GM12878 (cell line): ENCODE measurements at regions not wholly inside any gene's neighbourhood (a gene's known extent, or its start where the extent isn't known, plus 50 kb on each side); places are given as distances from the start of the nearest gene placed in this dataset.

ENCODE experiments used
- ATAC-seq: fragments of 200-7000 bp; cut with Tn5 transposase; 3 replicates; pipeline ENCODE4 v1.9.1; 2020; ENCODE audit warnings: mild to moderate bottlenecking, moderate library complexity
- BruUV-seq: library from RNA; stranded (reverse); fragments of 400-500 nt; replicated peaks from 2 replicates; lab custom pipeline; 2021; lab: Mats Ljungman, UMichigan
- CTCF ChIA-PET: fragments of 300-600 bp; sonication (Branson Sonifier 250); formaldehyde crosslinking; extraction: SDS; loops from one replicate; lab custom pipeline; 2021; ENCODE audit warnings: inconsistent platforms; lab: Yijun Ruan, JAX
- POLR2A ChIA-PET: fragments of 350-600 bp; formaldehyde crosslinking; extraction: SDS; loops from one replicate; lab custom pipeline; 2021; ENCODE audit warnings: inconsistent platforms; lab: Charles Lee
- RAD21 ChIA-PET: fragments of 300-600 bp; sonication (Branson Sonifier 250); formaldehyde crosslinking; loops from one replicate; lab custom pipeline; 2023; ENCODE audit warnings: antibody characterized with exemption; ENCODE audit not compliant: unreplicated experiment; lab: Charles Lee
- SMC1A ChIA-PET: fragments of 300-600 bp; sonication (Branson Sonifier 250); formaldehyde crosslinking; loops from one replicate; lab custom pipeline; 2023; ENCODE audit not compliant: unreplicated experiment, uncharacterized antibody; lab: Charles Lee
- DNase-seq: peaks from one replicate; pipeline ENCODE4 v3.0.0-alpha.2; 2011; ENCODE audit warnings: low read depth, low spot score
- FAIRE-seq: peaks from 3 replicates; lab custom pipeline; 2011; peaks lifted over from hg19 to GRCh38; lab: Jason Lieb, UNC
- H2AFZ ChIP-seq: 2 replicates; pipeline ENCODE4 v1.6.0; 2011; ENCODE audit warnings: low read depth, low read length, control low read depth; ENCODE audit not compliant: control insufficient read depth
- H3K27ac ChIP-seq: 2 replicates; pipeline ENCODE4 v1.5.1; 2011; ENCODE audit warnings: control low read depth; ENCODE audit not compliant: control insufficient read depth, insufficient read depth
- H3K27me3 ChIP-seq, 2 experiments: replicated peaks in 1 of 2; 2 replicates each; pipeline versions ENCODE4 v1.6.0 to v1.6.1; 2011; ENCODE audit warnings: low read length in 1 of 2; ENCODE audit not compliant: control insufficient read depth in 2 of 2, insufficient read depth in 2 of 2
- H3K36me3 ChIP-seq, 2 experiments: 2 replicates each; pipeline ENCODE4 v1.5.1; 2011; ENCODE audit warnings: low read length in 1 of 2; ENCODE audit not compliant: control insufficient read depth in 2 of 2, insufficient read depth in 2 of 2
- H3K4me1 ChIP-seq: 2 replicates; pipeline ENCODE4 v1.6.1; 2011; ENCODE audit warnings: mild to moderate bottlenecking, low read length, moderate library complexity, mixed read lengths; ENCODE audit not compliant: control insufficient read depth, insufficient read depth
- H3K4me2 ChIP-seq: 2 replicates; pipeline ENCODE4 v1.6.0; 2011; ENCODE audit warnings: control low read depth; ENCODE audit not compliant: control insufficient read depth, insufficient read depth
- H3K4me3 ChIP-seq: fragments of 200-600 bp; sonication (generic); 2 replicates; pipeline ENCODE4 v1.5.1; 2016
- H3K79me2 ChIP-seq: 2 replicates; pipeline ENCODE4 v1.6.0; 2011; ENCODE audit warnings: low read length; ENCODE audit not compliant: control insufficient read depth, insufficient read depth
- H3K9ac ChIP-seq: 2 replicates; pipeline ENCODE4 v1.8.0; 2011; ENCODE audit warnings: low read length, control low read depth, mixed read lengths; ENCODE audit not compliant: control insufficient read depth, insufficient read depth
- H3K9me3 ChIP-seq: replicated peaks from 3 replicates; pipeline ENCODE4 v1.5.1; 2011; ENCODE audit warnings: mild to moderate bottlenecking, low read length; ENCODE audit not compliant: control insufficient read depth, insufficient read depth
- H4K20me1 ChIP-seq: 2 replicates; pipeline ENCODE4 v1.6.0; 2011; ENCODE audit not compliant: control insufficient read depth, insufficient read depth
- E2F8 ChIP-seq: fragments of 450-650 bp; IDR thresholded peaks from 2 replicates; pipeline ENCODE4 v1.6.1; 2018; ENCODE audit warnings: mild to moderate bottlenecking, low read depth, moderate library complexity; ENCODE audit not compliant: partially characterized antibody
- PAX8 ChIP-seq: fragments of 450-650 bp; IDR thresholded peaks from 2 replicates; pipeline ENCODE4 v1.6.1; 2017; ENCODE audit warnings: mild to moderate bottlenecking, moderate library complexity
- RCOR1 ChIP-seq: conservative IDR thresholded peaks from 2 replicates; pipeline ENCODE4 v1.6.1; 2012; ENCODE audit warnings: low read depth, low read length, improper control_type of control experiment
- SIN3A ChIP-seq: IDR thresholded peaks from 2 replicates; pipeline ENCODE4 v1.6.1; 2012; ENCODE audit warnings: low read depth, low read length, improper control_type of control experiment
- STAT3 ChIP-seq: IDR thresholded peaks from 2 replicates; pipeline ENCODE4 v1.6.1; 2011; ENCODE audit warnings: low read depth, low read length, improper control_type of control experiment
- WGBS: methylation state at CpG from one replicate; pipeline ENCODE4 v1.1.6; 2016; ENCODE audit warnings: low lambda C conversion rate; ENCODE audit not compliant: insufficient replicate concordance, insufficient coverage; ENCODE audit errors: missing lambda C conversion rate; 5-methylcytosine and 5-hydroxymethylcytosine counted together
- in situ Hi-C: fragments of 300-500 bp; cut with MboI; formaldehyde crosslinking; loops from 9 replicates; pipeline ENCODE4 v1.14.3; 2018; ENCODE audit warnings: mixed read lengths
- intact Hi-C: fragments of 100-400 bp; cut with micrococcal nuclease; formaldehyde crosslinking; loops from one replicate; pipeline ENCODE4 v1.14.2; 2022; ENCODE audit not compliant: unreplicated experiment

- TF ChIP-seq E2F8, result no peak
- no peak for TF ChIP-seq STAT3
These were observed 356.0 kb downstream of the ADAM29 start (continued) for GRCh38 chr4:175273995-175274753.

- ATAC-seq (no peak), FAIRE-seq (no peak), DNase-seq (no peak)
- no peak overlapping the region for H3K27ac ChIP-seq
- 34% methylated on average over 7 of the region's 7 CpGs for WGBS
- H3K4me2 ChIP-seq, result no peak overlapping the region
- RAD21 ChIA-PET, result no interaction called here
- POLR2A ChIA-PET, result no interaction called here
- H3K4me1 ChIP-seq, result no peaks in the 10 kb centered on the region
- CTCF ChIA-PET, result no interaction called here
- H3K27me3 ChIP-seq, result no peaks in the 10 kb centered on the region
- H3K79me2 ChIP-seq, result no peaks in the 10 kb centered on the region
- no peak overlapping the region for H3K9ac ChIP-seq
- in situ Hi-C loops (no loop called here), intact Hi-C loops (no loop called here)
- H3K36me3 ChIP-seq, result no peaks in the 10 kb centered on the region
- H3K9me3 ChIP-seq, result no peaks in the 10 kb centered on the region
- SMC1A ChIA-PET, result no interaction called here
- H2AFZ ChIP-seq, result no peak overlapping the region
- TF ChIP-seq PAX8 (no peak), RCOR1 (no peak), SIN3A (no peak)
- H3K4me3 ChIP-seq, result no peak overlapping the region
- H4K20me1 ChIP-seq, result no peaks in the 10 kb centered on the region
- no TSS peak for BruUV-seq
These were observed 359.7 kb downstream of the ADAM29 start for GRCh38 chr4:175277816-175278215.
